HG03159 (cell line): ENCODE measurements at regions not wholly inside any gene's neighbourhood (a gene's known extent, or its start where the extent isn't known, plus 50 kb on each side); places are given as distances from the start of the nearest gene placed in this dataset.
"Not testable (repeated sequence)": the region's sequence is repeated elsewhere in the genome, so short reads cannot be mapped to it uniquely, and the experiment has no call there.

Experiments
- ATAC-seq: cut with Tn5 transposase; IDR thresholded peaks from one replicate; pipeline ENCODE4 v1.9.1; 2021; ENCODE audit warnings: mild to moderate bottlenecking, moderate library complexity; ENCODE audit not compliant: unreplicated experiment

DNA sequence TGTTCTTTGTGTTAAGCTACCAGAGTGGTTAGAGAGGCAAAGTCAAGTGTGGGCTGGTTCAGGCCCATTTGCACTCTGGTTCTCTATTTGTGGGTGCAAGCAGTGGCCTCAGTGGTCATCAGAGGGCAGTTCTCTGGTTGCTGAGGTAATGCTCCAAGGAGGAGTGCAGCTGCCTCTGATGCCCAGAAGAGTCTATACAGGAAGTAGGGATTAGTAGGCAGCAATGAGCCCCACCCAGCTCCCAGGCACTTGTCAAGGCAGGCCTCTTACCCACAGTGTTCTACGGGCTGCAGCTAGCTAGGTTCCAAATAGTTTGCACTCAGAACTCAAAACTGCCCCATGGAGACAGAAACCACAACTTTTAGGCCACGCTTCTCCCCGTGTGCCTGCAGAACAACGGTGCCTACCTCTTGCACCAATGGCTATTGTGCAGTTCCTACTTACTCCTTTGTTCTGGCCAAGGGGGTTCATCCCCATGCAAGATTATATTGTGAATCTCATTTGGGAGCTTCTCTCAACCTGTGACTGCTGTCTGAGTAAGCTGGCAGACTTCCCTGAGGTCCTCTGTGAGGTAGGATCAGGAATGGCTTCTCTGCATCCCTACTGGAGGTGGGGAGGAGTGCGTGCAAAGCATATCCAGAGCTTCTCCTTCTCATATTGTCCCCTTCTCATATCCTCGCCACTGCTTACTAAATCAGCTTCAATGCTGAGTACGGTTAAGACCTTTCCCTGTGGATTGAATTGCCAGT is 410.3 kb upstream of the LMO3 start:
- no peak for ATAC-seq

GRCh38 chr12:17015501-17015900 is 409.5 kb upstream of the LMO3 start:
- no peak for ATAC-seq

DNA sequence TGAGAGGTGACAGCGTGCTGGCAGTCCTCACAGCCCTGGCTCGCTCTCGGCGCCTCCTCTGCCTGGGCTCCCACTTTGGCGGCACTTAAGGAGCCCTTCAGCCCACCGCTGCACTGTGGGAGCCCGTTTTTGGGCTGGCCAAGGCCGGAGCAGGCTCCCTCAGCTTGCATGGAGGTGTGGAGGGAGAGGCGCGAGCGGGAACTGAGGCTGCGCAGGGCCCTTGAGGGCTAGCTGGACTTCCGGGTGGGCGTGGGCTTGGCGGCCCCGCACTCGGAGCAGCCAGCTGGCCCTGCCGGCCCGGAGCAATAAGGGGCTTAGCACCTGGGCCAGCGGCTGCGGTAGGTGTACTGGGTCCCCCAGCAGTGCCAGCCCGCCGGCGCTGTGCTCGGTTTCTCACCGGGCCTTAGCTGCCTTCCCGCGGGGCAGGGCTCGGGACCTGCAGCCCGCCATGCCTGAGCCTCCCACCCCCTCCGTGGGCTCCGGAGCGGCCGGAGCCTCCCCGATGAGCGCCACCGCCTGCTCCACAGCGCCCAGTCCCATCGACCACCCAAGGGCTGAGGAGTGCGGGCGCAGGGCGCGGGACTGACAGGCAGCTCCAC is 401.6 kb upstream of the LMO3 start:
- not testable (repeated sequence) for ATAC-seq

DNA sequence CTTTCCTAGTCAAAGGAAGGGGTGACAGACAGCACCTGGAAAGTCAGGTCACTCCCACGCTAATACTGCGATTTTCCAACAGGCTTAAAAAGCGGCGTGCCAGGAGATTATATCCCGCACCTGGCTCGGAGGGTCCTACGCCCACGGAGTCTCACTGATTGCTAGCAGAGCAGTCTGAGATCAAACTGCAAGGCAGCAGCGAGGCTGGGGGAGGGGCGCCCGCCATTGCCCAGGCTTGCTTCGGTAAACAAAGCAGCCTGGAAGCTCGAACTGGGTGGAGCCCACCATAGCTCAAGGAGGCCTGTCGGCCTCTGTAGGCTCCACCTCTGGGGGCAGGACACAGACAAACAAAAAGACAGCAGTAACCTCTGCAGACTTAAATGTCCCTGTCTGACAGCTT is 392.6 kb upstream of the LMO3 start:
- ATAC-seq: not testable (repeated sequence)

DNA sequence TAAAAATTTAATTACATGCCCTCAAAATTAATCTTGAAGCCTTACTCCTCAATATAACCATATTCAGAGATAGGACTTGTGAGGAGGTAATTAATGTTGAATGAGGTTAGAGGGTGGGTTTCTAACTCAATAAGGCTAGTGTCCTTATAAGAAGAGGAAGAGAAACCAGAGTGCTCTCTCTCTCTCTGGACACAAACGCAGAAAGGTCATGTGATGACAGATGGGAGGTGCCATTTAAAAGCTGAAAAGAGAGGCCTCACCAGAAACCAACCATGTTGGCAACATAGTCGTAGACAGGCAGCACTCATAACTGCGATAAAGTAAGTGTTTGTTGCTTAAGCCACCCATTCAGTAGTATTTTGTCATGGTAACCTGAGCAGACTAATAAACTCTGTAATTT is 378.5 kb upstream of the LMO3 start:
- peak; percentile 78 for ATAC-seq

GRCh38 chr12:16972923-16973770 is 367.2 kb upstream of the LMO3 start:
- no peak for ATAC-seq

- no peak for ATAC-seq
Observed at GRCh38 chr12:16962889-16963288, 356.9 kb upstream of the LMO3 start.

DNA sequence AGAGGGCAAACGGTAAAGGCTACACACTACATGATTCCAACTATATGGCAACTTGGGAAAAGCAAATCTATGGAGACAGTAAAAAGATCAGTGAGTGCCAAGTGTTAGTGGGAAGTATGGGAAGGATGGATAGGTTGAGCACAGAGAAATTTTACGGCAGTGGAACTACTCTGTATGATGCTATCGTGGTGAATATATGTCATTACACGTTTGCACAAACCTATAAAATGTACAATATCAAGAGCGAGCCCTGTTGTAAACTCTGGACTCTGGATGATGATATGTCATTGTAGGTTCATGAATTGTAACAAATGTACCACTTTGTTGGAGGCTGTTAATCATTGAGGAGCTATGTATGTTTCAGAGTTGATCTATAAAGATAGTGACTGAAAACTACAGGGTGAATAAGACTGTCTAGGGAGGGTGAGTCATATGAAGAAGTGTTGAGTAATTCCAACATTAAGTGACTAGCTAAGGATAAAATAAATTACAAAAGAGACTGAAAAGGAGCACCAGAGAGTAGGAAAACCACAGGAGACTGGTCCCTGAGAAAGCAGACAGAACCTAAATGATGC is 349.2 kb upstream of the LMO3 start:
- ATAC-seq: peak; percentile 89

DNA sequence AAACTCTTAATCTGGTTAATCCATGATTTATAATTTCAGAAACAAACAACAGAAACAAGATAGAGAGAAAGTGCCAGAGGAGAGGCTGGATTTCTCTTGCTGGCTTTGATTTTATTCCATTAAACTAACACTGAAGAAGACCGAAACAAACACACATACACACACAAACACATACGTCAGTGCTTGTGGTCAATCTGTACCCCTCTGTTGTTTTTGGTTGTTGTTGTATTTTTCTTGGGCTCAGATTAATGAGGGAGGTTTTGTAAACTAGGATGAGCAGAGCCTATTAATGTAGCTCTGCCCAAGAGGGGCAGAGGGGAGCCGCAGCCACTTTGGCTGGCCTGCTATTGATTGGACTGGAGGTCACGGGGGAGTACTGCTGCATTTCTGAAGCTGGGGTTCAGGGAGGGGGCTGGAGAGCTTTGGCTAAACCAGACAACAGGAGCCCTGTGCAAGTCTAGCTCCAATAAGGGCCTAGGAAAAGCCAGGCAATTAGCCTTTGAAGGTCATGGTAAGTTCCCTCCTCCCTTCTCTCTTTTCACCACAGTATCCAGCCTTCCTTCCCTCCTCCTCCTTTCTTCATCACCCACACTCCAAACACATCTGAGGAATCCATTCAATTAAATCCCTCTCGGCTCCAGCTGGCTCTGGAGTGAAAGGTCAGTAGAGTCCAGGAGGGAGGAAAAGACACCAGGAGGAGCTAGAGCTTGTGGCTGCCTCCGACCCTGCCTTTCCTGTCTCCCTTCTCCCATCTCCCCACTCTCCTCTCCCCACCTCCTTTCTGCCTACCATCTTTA is 344.1 kb upstream of the LMO3 start:
- no peak for ATAC-seq

GRCh38 chr12:16949371-16949770 is 343.4 kb upstream of the LMO3 start:
- no peak for ATAC-seq

- ATAC-seq: no peak
Observed at GRCh38 chr12:16946704-16947103, 340.7 kb upstream of the LMO3 start.

GRCh38 chr12:16939871-16940306 is 333.9 kb upstream of the LMO3 start:
- peak; percentile 100 for ATAC-seq

DNA sequence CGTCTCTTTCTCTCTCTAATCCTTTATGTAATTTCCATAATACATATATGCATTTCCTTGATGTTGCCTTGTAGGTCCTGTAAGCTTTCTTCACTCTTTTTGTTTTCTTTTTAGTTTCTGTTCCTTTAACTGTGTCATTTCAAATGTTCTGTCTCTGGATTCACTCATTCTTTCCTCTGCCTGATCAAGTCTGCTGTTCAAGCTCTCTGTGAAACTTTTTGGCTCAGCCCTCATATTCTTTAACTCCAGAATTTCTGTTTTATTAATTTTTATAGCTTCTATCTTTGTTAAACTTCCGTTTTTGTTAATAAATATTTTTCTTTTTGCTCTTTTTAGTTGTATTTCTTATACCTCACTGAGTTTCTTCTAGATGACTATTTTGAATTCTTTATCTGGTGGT is 321.3 kb upstream of the LMO3 start:
- no peak for ATAC-seq

GRCh38 chr12:16920451-16920850 is 314.5 kb upstream of the LMO3 start:
- no peak for ATAC-seq

- ATAC-seq: no peak
Observed at GRCh38 chr12:16919551-16919950, 313.6 kb upstream of the LMO3 start.

DNA sequence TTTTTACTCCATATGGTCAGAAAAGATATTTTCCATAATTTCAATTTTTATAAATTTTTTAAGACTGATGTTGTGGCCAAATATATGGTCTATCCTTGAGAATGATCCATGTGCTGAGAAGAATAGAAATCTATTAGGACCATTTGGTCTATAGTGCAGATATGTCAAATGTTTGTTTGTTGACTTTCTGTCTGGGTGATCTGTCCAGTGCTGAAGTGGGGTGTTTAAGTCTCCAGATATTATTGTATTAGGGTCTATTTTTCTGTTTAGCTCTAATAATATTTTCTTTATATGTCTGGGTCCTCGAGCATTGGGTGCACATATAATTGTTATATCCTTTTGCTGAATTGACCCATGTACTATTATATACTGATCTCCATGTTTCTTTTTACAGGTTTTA is 308.9 kb upstream of the LMO3 start:
- ATAC-seq: no peak

DNA sequence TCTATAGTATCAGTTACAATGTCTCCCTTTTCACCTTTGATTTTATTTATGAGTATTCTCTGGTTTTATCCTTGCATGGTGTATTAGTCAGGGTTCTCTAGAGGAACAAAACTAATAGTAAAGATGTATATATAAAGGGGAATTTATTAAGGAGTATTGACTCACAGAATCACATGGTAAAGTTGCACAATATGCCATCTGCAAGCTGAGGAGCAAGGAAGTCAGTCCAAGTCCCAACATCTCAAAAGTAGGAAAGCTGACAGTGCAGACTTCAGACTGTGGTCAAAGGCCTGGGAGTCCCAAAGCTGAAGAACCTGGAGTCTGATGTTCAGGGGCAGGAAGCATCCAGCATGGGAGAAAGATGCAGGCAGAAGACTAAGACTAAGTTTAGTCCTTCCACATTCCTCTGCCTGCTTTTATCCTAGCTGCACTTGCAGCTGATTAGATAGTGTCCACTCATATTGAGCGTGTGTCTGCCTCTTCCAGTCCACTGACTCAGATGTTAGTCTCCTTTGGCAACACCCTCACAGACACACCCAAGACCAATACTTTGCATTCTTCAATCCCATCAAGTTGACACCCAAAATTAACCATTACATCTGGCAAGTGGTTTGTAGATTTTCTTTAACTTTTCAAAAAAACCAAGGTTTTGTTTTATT is 308.0 kb upstream of the LMO3 start:
- ATAC-seq: no peak

DNA sequence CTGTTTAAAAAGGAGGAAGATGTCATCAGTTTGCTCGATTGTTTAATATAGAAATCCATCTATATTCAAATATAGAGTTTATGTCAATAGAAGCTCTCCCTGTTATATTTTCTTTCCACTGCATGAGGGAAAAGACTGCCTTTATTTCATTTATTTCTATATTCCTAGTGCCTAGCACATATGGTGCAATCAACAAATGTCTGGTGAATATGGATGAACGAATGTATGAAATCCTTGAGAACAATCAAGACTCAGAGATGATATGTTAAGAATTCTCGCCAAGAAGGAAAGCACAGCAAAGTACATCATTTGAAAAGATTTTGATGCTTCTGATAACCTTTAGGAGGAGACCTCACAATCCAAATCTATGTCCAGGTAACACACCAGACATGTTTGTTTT is 296.0 kb upstream of the LMO3 start:
- ATAC-seq: no peak

GRCh38 chr12:16893426-16893825 is 287.5 kb upstream of the LMO3 start:
- ATAC-seq: no peak

GRCh38 chr12:16891673-16892072 is 285.7 kb upstream of the LMO3 start:
- ATAC-seq: no peak
